GM21390 (cell line): ENCODE measurements at regions not wholly inside any gene's neighbourhood (a gene's known extent, or its start where the extent isn't known, plus 50 kb on each side); places are given as distances from the start of the nearest gene placed in this dataset.

Experiments
- ATAC-seq: cut with Tn5 transposase; IDR thresholded peaks from one replicate; pipeline ENCODE4 v1.9.1; 2021; ENCODE audit not compliant: unreplicated experiment

DNA sequence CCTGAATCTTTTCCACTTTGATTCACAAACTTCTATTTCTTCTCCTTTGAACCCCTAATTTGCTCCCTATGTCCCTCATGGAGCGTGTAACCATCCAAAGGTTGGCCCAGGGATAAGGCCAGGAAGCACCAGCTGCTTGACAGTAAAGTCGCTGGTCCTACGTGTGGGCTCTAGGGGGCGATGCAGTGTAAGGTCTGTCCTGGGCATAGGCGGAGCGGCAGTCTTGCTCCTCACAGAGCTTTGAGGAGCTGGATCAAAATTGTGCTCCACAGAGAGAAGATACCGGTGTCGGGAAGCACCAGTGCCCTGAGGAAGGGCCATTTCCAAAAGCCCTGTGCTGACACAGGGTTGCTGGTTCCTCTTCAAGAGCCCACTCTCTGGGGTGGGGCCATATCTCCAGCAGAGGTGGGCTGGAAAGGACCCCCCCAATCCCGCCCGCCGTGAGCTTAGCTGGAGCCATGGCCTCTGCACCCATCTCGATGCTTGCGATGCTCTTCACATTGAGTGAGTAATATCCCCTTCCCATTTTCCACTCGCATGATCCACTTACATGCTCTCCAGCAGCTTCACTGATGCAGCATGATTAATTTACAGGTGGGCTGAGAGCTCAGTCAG lies 49.9 kb upstream of the OR4E1 start:
- no peak for ATAC-seq
